Astrocyte of the cerebellum (primary cell): ENCODE measurements at regions not wholly inside any gene's neighbourhood (a gene's known extent, or its start where the extent isn't known, plus 50 kb on each side); places are given as distances from the start of the nearest gene placed in this dataset.

Source experiments
- DNase-seq: peaks from one replicate; pipeline ENCODE4 v3.0.0-alpha.2; 2011; ENCODE audit warnings: low read depth
- H3K4me3 ChIP-seq: 2 replicates; pipeline ENCODE4 v1.5.1; 2011; ENCODE audit warnings: mild to moderate bottlenecking, low read depth, low read length, moderate library complexity
- CTCF ChIP-seq: IDR thresholded peaks from 2 replicates; pipeline ENCODE4 v1.5.1; 2012; ENCODE audit warnings: low read length, low read depth, moderate library complexity, mild to moderate bottlenecking; ENCODE audit errors: missing control alignments
- in situ Hi-C: cut with HindIII; loops from 2 replicates; pipeline ENCODE4 v1.10.0; 2017; ENCODE audit warnings: low sequenced_read_pairs

GRCh38 chr5:4772591-4772990 is 367.5 kb upstream of the ADAMTS16 start:
- DNase-seq = peak; percentile 3
- H3K4me3 ChIP-seq = no peak overlapping the region
- in situ Hi-C loops = no loop called here
- no peak for TF ChIP-seq CTCF

GRCh38 chr5:4773827-4774317 is 366.3 kb upstream of the ADAMTS16 start:
- TF ChIP-seq CTCF = no peak
- in situ Hi-C loops = no loop called here
- H3K4me3 ChIP-seq = no peak overlapping the region
- no peak for DNase-seq

- TF ChIP-seq CTCF = no peak
- DNase-seq = no peak
- no peak overlapping the region for H3K4me3 ChIP-seq
- in situ Hi-C loops = no loop called here
Observed at GRCh38 chr5:4777435-4777834, 362.7 kb upstream of the ADAMTS16 start.

- no peak for DNase-seq
- in situ Hi-C loops = no loop called here
- TF ChIP-seq CTCF = no peak
- no peak overlapping the region for H3K4me3 ChIP-seq
Observed at GRCh38 chr5:4780633-4781032, 359.5 kb upstream of the ADAMTS16 start.

- no peak for TF ChIP-seq CTCF
- H3K4me3 ChIP-seq = no peak overlapping the region
- in situ Hi-C loops = no loop called here
- DNase-seq = no peak
Observed at GRCh38 chr5:4781299-4781698, 358.8 kb upstream of the ADAMTS16 start.

- in situ Hi-C loops = no loop called here
Observed at GRCh38 chr5:4785971-4786370, 354.2 kb upstream of the ADAMTS16 start.

More at GRCh38 chr5:4785971-4786370, 354.2 kb upstream of the ADAMTS16 start:
- no peak for DNase-seq
- no peak overlapping the region for H3K4me3 ChIP-seq
- TF ChIP-seq CTCF = no peak
